GM21390 (cell line): ENCODE measurements at regions not wholly inside any gene's neighbourhood (a gene's known extent, or its start where the extent isn't known, plus 50 kb on each side); places are given as distances from the start of the nearest gene placed in this dataset.

Source experiments
- ATAC-seq: cut with Tn5 transposase; IDR thresholded peaks from one replicate; pipeline ENCODE4 v1.9.1; 2021; ENCODE audit not compliant: unreplicated experiment

- ATAC-seq = no peak
Measured at GRCh38 chr10:88195841-88196240, 332.4 kb downstream of the PTEN start.

GRCh38 chr10:88196291-88196690 lies 332.9 kb downstream of the PTEN start:
- ATAC-seq = no peak

DNA sequence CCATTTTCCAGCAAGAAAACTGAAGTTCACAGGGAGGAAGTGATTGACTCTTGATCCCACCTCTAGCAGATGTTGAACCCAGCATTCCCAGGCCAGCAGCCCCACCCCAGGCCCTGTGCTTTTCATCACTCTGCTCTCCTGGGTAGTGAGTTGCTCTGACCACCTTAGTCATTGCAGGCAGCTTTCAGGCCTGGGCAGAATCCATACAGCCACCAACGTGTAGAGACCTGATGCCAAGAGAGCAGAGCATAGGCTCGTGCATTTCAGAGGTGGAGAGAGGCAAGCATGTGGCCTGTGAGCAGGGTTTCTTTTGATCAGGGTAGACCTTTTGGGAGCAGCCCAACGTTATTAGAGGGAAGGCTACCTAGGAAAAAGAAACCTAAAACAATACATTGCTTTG lies 334.6 kb downstream of the PTEN start:
- no peak for ATAC-seq

DNA sequence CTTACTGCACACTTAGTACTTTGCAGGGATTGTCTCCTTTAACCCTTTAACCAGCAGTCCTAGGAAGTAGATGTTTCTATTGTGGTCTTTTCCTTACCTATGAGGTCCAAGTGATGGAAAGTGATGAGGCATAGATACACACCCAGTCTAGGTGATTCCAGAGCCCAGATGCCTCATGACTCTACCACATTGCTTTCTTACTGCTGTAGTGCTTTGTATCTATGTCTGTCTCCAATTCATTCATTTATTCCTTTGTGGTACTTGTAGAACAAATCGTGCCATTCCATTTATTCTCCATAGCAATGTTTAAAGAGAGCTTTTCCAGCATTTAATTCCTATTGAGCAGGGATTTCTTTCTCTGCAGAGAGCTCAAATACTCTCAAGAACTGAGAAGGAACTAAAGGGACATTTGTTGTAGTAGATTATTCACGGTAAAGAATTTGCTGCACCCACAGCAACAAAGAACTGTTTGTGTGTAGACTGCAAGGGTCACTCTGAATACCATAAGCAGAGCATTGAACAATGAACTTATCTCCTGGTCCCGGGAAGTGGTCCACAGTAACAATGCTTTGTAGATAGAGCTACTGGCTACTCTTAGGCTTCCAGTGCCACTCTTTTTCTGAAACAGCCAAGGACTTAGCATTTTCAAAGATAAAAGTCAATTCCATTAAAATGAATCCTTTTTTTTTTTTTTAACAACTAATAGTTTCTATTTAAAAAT lies 337.0 kb downstream of the PTEN start:
- ATAC-seq = no peak

DNA sequence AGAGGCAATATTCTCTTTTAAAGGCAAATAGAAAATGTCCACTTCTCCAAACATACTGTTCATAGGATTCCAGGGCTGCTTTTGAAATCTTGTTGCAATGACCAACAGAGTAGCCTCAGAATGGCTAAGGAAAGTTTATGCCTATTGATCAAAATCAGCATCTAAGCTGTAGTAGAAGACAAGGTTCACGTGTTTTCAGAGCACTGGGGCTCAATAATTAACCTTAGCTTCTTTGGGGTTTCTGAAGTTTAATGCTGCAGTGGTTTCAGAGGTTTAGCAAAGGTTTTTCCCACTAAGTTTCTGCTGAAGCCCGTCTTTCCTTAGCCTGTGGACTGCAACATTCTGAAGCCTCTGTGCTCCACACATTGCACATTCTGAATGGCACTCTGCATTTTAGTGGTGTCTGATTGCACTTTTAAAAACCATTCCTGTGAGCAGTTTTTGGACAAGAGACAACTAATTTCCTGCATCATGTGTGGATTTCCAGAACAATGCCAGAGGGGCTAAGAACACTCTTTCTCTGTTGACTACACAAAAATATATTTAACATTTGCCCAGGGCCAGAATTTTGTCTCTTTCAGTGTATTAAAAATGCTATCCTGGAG lies 342.5 kb downstream of the PTEN start:
- no peak for ATAC-seq

- no peak for ATAC-seq
Measured at GRCh38 chr10:88207121-88207546, 343.7 kb downstream of the PTEN start.

DNA sequence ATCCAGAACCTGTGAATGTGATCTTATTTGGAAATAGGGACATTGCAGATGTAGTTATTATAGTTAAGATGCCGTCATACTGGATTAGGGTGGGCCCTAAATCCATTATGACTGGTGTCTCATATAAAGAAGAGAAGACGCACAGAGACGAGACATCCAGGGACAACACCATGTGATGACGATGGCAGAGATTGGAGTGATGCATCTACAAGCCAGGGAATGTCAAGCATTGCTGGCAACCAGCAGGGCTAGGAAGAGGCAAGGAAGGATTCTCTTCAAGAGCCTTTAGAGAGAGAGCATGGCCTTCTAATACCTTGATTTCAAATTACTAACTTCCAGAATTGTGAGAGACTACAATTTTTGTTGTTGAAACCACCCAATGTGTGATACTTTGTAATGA lies 345.8 kb downstream of the PTEN start:
- ATAC-seq = no peak

DNA sequence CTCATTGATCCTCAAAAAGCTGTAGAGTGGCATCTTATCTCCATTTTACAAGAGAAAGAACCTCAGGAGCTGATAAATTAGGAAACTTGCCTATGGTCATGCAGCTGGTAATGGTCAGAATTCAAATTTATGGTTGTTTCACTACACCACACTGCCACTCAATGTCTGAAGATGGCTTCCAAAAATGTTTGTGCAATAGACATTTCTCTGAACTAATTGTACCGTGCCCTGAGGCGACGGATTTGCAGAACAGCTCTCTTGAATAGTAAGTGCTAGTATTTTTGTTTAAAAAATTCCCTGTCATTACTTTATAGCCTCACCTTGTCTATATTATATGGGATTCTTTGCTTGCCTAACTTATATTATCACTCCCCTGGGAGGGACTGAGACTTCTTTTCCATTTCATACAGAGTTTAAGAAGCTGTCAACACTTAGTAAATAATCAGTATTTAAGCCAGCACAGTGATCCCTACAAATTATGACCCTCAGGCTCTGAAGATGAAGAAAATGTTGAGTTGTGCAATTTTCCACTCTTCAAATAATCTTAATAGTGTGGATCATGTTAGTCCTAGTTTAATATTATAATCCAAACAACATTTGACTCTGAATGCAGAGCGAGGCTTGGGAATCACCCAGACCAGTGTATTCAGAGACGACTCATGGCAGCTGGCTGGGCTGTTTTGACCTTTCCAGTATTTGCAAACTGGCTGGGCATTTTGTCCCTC lies 346.6 kb downstream of the PTEN start:
- ATAC-seq = no peak

DNA sequence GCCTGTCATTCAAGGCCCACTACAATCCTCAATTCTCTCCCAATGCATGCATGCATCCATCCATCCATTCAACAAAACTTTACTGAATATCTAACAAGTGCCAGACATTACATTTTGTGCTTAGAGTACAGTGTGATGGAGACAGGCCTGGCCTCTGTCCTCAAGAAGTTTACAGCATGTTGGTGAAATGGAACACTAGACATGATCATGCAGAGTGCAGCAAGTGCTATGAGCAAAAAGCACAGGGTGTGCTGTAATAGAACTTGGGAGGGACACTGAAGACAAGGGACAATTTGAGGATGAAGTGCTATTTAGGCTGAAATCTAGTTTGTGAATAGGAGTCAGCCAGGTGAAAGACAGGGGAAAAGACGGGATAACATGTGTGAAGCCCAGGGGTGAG lies 347.8 kb downstream of the PTEN start:
- ATAC-seq = no peak

GRCh38 chr10:88212069-88212468 lies 348.6 kb downstream of the PTEN start:
- ATAC-seq = no peak

DNA sequence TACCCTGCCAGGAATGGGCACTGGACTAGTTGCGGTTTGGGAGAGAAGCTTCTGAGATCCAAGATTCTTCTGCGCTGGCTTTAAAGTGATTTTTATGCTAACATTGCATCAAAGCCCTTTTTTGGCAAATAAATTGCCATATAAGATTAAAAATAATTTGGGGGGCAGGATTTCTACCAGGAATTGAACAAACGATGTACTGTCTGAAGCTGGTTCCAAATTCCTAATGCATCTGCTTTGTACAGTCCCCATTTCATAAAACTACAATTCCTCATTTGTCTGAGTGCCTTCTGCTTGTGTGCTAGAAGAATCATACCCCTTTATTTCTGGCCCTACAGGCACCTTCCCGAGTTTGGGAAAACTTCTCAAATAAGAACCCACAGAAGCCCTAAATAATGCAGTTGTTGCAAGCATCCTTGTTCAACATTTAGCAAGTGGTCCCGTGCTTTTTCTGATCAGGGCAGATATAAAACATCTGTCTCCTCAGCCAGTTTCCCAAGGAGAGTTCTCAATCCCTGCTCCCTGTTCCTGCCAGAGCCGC lies 349.7 kb downstream of the PTEN start:
- ATAC-seq = no peak

DNA sequence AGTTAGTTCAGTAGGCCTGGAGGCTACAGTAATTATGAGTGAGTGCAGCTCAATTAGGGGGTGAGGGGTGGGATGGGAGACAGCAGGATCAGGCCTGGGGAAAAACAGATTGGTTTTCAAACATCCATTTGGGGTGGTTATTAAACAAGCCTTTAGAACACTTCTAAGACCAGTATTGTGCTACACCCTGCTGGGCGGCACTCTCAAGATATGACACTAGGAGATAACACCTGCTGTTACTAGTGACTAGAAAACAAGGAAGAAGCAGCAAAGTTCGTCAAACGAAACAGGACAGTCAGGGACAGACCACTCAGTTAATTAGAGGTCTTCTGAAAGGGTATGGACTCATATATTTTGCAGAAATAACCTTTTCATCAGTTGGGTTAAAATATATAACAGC lies 353.6 kb downstream of the PTEN start:
- ATAC-seq = no peak

DNA sequence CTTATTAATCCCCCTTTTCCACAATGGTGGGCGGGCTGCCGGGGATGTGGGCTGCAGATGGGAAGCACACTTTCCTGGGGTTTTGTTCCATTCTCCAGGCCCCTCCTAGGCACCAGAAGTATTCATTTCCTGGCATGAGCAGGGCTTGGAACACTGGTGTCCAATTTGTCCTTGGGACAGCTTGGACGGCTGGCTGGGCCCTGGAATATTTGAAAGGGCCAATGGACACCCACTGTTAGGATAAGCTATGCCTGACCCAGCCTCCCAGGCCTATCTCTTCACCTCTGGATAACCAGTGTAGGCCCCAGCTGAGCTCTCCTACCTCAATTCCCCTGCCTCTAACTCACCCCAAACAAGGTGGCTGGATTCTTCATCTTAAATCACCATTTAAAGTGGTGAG lies 354.9 kb downstream of the PTEN start:
- ATAC-seq = no peak

GRCh38 chr10:88219753-88220152 lies 356.3 kb downstream of the PTEN start:
- ATAC-seq = no peak

GRCh38 chr10:88221010-88221973 lies 357.9 kb downstream of the PTEN start:
- no peak for ATAC-seq

- no peak for ATAC-seq
Measured at GRCh38 chr10:88222881-88223280, 359.5 kb downstream of the PTEN start.
